Adipocyte (in vitro differentiated cells): ENCODE measurements at regions not wholly inside any gene's neighbourhood (a gene's known extent, or its start where the extent isn't known, plus 50 kb on each side); places are given as distances from the start of the nearest gene placed in this dataset.

Experiments
- DNase-seq: peaks from one replicate; pipeline ENCODE4 v3.0.0-alpha.2; 2015; ENCODE audit warnings: low read depth
- H3K27me3 ChIP-seq: replicated peaks from 2 replicates; pipeline ENCODE4 v1.7.0; 2013; ENCODE audit warnings: mild to moderate bottlenecking, low read length, moderate library complexity; ENCODE audit not compliant: control insufficient read depth, insufficient read depth
- H3K36me3 ChIP-seq: 2 replicates; pipeline ENCODE4 v1.7.0; 2013; ENCODE audit warnings: low read length, mild to moderate bottlenecking, moderate library complexity; ENCODE audit not compliant: control insufficient read depth, insufficient read depth, severe bottlenecking
- H3K4me1 ChIP-seq: 2 replicates; pipeline ENCODE4 v1.7.0; 2013; ENCODE audit warnings: mild to moderate bottlenecking, low read length, moderate library complexity; ENCODE audit not compliant: control insufficient read depth, insufficient read depth
- H3K4me3 ChIP-seq: 2 replicates; pipeline ENCODE4 v1.7.0; 2013; ENCODE audit warnings: mild to moderate bottlenecking, low read length, moderate library complexity
- H3K9ac ChIP-seq: 2 replicates; pipeline ENCODE4 v1.7.0; 2013; ENCODE audit warnings: mild to moderate bottlenecking, low read length, moderate library complexity
- H3K9me3 ChIP-seq: 2 replicates; pipeline ENCODE4 v1.7.0; 2013; ENCODE audit warnings: mild to moderate bottlenecking, low read length, moderate library complexity; ENCODE audit not compliant: control insufficient read depth

DNA sequence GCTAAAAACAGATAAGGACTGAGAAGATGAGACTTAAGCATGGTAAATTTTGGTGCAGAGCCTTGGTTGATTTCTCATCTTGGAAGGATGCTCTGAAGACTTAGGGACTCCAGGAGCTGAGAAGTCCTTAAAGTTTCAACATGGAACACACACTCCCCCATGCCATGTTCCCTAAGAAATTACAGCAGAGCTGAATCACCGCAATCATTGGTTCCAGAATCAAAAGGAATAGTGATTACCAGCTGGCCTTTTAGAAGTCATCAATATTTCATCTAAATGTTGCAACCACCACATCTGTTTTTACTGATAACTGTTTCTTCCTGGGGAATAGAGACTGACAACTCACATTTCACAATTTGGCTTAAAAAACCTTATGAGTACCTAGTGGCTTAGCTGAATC lies 229.3 kb downstream of the MINAR1 start:
- H3K27me3 ChIP-seq: no peaks in the 10 kb centered on the region
- peaks cover 6% of the 10 kb centered on the region for H3K4me1 ChIP-seq
- no peak for DNase-seq
- no peak overlapping the region for H3K4me3 ChIP-seq
- no peaks in the 10 kb centered on the region for H3K36me3 ChIP-seq
- H3K9me3 ChIP-seq: no peaks in the 10 kb centered on the region
- no peak overlapping the region for H3K9ac ChIP-seq

DNA sequence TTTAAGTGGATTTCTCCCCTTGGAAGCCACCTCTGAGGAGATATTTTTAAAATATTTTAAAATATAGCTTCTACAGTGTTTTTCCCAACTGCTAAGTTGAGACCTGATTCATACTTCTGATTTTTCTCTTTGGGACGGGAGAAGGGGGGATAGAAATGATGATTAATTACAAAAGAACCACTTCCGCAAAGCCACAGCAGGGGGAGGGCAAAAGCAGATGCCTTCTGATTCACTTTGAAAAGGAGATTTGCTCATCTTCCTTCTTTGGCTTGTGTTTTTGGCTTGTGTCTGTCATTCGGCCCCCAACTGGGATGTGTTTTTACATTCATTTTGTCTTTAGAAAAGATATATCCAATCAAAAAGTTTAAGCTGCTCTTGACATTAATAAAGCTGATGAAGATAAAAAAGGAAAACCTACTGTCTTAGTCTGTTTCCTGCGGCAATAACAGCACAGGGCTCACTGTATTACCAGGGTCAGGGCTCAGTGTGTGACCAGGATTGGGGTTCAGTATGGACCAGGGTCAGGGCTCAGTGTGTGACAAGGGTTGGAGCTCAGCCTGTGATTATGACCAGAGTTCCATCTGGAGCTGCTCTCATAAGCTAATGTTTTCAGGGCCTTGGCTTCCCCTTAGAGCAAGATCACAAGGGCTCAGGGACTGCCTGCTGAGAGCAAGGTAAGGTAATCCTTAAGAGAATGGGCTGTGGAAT lies 223.2 kb downstream of the MTHFS start:
- H3K27me3 ChIP-seq: no peaks in the 10 kb centered on the region
- peaks cover 16% of the 10 kb centered on the region for H3K4me1 ChIP-seq
- no peak overlapping the region for H3K4me3 ChIP-seq
- no peaks in the 10 kb centered on the region for H3K36me3 ChIP-seq
- H3K9me3 ChIP-seq: no peaks in the 10 kb centered on the region
- DNase-seq: peak; percentile 47
- H3K9ac ChIP-seq: peak overlapping the region; percentile 34

DNA sequence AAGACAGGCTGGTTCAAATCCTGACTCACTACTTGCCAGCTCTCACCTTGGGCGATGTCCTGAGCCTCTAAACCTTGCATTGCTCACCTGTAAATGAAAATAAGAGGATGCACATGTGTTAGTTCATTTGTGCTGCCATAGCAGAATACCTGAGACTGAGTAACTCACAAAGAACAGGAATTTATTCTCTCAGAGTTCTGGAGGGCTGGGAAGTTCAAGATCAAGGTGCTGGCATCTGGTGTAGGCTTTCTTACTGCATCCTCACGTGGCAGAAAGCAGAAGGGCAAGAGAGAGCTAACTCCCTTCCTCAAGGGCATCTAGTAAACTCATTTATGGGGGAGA lies 222.7 kb downstream of the MTHFS start:
- Histone ChIP-seq H3K9ac (no peak overlapping the region), H3K9me3 (no peaks in the 10 kb centered on the region), H3K36me3 (no peaks in the 10 kb centered on the region), H3K4me3 (no peak overlapping the region), H3K27me3 (no peaks in the 10 kb centered on the region), H3K4me1 (peaks cover 16% of the 10 kb centered on the region)
- DNase-seq: no peak

DNA sequence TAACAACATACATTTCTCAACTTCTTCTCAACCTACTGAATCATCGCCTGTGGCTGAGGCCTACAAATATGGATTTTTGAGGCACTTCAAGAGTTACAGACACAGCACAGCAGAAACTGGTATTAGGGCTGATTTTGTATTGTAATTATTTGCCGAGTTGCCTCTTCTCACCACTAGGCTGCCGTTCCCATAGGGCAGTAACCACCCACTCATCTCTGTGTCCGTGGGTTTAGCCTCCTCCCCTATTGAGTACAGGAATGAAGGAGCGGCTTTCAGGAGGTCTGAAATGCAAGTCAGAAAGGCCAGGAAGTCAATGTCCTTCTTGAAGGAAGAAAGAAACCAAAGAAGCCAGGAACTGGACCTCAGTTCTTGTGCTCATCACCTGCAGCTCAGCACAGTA lies 220.8 kb downstream of the MTHFS start:
- no peak for DNase-seq
- H3K9me3 ChIP-seq: no peaks in the 10 kb centered on the region
- H3K4me1 ChIP-seq: peaks cover 22% of the 10 kb centered on the region
- H3K9ac ChIP-seq: no peak overlapping the region
- no peaks in the 10 kb centered on the region for H3K36me3 ChIP-seq
- H3K27me3 ChIP-seq: no peaks in the 10 kb centered on the region
- H3K4me3 ChIP-seq: no peak overlapping the region

DNA sequence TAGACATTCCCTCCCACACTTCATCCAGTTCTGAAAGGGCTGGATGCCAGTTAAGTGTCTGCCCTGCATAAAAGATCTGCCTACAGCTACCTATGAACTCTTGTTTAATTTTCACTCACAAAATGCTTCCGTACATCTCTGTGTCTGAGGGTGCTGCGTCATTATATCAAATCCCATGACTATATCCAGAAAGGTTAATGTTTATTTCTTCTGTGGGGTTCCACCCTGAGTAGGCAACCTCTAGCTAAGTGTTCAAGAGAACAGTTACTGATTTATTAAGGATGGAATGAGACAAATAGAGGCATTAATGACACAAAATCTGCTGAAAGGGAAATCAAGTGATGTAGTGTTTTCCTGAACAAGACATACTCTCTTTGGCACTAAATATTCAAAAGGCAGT lies 220.2 kb downstream of the MTHFS start:
- Histone ChIP-seq H3K4me3 (no peak overlapping the region), H3K9me3 (no peaks in the 10 kb centered on the region), H3K27me3 (no peaks in the 10 kb centered on the region), H3K9ac (no peak overlapping the region), H3K36me3 (no peaks in the 10 kb centered on the region), H3K4me1 (peaks cover 29% of the 10 kb centered on the region)
- no peak for DNase-seq

DNA sequence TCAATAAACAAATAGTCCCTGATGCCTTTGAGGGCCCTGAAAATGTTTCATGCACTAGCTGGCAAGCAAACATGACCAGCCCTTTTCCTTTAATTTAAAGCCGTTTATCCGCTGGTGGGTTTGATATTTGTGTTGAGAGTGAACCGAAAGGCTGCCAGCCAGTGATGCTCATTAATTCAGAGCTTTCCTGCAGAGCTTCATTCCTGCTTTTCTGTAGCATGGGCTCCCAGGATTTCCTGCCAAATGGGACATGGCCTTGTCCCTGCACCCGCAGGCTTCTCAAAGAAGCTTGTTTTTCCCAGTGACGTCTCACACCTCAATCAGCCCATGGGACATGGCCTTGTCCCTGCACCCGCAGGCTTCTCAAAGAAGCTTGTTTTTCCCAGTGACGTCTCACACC lies 219.6 kb downstream of the MTHFS start:
- H3K4me3 ChIP-seq: no peak overlapping the region
- H3K9me3 ChIP-seq: no peaks in the 10 kb centered on the region
- DNase-seq: no peak

DNA sequence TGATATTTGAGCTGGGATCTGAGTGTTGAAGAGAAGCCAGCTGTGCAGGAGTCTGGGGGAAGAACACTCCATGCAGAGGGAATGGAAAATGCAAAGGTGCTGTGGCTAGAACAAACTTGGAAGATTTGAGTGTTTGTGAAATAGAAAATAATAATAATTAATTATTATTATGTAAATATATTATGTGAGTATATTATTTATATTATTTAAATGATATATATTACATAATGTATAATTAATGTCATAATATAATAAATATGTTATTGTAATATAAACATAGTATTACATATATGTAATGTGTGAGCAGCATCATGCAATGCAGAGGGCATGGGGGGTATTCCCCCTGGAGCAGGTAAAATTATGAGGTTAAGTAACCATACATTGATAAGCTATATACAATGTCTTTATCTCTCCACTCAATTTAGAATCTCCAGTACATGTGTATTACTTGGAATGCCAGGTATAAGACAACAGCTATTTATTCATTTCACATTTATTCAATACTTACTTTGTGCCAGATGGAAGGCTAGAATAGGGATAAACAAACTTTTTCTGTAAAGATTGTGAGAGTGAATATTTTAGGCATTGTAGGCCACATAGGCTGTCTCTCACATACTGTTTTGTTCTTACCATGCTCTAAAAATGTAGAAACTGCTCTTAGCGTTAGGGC lies 218.6 kb downstream of the MTHFS start:
- Histone ChIP-seq H3K4me3 (no peak overlapping the region), H3K9me3 (no peaks in the 10 kb centered on the region)

More for the DNA sequence above, 219.6 kb downstream of the MTHFS start:
- no peak overlapping the region for H3K9ac ChIP-seq
- no peaks in the 10 kb centered on the region for H3K36me3 ChIP-seq
- H3K27me3 ChIP-seq: no peaks in the 10 kb centered on the region
- H3K4me1 ChIP-seq: peaks cover 35% of the 10 kb centered on the region

DNA sequence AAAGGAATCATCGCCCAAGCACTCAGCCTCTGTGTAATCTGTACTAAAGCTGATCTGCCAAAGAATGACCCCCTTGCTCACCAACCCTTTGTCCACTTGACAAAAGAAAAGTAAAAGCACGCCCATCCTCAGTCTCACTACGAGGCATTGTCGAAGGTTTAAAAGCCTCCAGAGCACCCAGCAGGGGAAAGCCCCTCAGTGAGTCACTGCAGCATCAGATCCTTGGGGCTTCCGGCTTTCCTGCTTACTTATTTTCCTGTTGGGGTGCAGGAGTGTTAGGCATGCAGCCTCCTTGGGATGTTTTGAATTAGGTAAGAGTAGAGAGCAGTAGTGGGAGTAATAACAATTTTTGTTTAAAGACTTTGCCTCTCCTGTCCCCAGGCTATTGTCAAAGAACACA lies 216.1 kb downstream of the MTHFS start:
- peak; percentile 75 for DNase-seq
- no peaks in the 10 kb centered on the region for H3K36me3 ChIP-seq
- no peaks in the 10 kb centered on the region for H3K9me3 ChIP-seq
- peaks cover 42% of the 10 kb centered on the region for H3K4me1 ChIP-seq
- H3K9ac ChIP-seq: no peak overlapping the region
- no peak overlapping the region for H3K4me3 ChIP-seq
- no peaks in the 10 kb centered on the region for H3K27me3 ChIP-seq

More for the DNA sequence above, 218.6 kb downstream of the MTHFS start:
- no peak for DNase-seq
- H3K27me3 ChIP-seq: no peaks in the 10 kb centered on the region
- peaks cover 36% of the 10 kb centered on the region for H3K4me1 ChIP-seq
- no peak overlapping the region for H3K9ac ChIP-seq
- H3K36me3 ChIP-seq: no peaks in the 10 kb centered on the region

DNA sequence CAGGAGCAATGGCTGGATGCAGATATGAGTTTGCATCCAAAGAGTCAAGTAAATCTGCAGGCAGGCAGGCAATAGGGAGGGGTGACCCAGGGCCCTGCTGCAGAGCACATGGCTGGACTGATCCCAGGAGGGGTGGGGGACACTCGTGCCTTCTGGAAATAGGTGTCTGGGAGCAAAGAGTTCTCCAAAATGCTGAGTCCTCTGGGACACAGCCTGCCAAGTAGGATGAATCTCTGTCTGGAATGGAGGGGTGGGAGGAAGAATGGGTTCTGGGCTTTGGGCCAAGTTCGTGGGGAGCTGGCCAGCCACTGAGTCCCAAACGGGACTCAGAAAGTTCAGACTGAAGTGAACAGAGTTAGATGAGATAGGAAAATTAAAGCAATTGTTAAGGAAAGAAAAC lies 214.5 kb downstream of the MTHFS start:
- H3K4me3 ChIP-seq: peak overlapping the region; percentile 67
- peak overlapping the region; percentile 88 for H3K9ac ChIP-seq
- H3K9me3 ChIP-seq: no peaks in the 10 kb centered on the region
- H3K36me3 ChIP-seq: no peaks in the 10 kb centered on the region
- DNase-seq: peak; percentile 84
- H3K27me3 ChIP-seq: no peaks in the 10 kb centered on the region
- peaks cover 49% of the 10 kb centered on the region for H3K4me1 ChIP-seq

DNA sequence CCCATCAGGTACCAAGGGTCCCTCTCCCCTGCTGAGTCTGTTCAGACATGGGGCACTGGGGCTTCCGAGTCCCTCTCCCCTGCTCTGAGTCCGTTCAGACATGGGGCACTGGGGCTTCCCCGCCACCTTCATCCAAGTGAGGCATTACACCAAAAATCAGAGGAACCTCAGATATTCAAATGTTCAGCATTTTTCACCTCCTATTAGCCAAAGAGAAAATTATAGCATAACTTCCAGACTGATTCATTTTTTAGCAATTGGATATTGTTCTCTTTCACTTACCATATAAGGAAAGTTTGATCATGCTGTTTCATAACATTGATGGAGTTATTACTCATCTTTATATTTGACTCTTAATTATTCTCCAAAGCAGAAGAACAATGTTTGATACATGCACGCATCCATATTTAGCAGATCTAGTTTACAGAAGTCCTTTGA lies 213.9 kb downstream of the MTHFS start:
- no peaks in the 10 kb centered on the region for H3K27me3 ChIP-seq
- peaks cover 54% of the 10 kb centered on the region for H3K4me1 ChIP-seq
- no peaks in the 10 kb centered on the region for H3K36me3 ChIP-seq
- H3K9me3 ChIP-seq: no peaks in the 10 kb centered on the region
- H3K4me3 ChIP-seq: peak overlapping the region; percentile 67
- peak overlapping the region; percentile 88 for H3K9ac ChIP-seq
- peak; percentile 62 for DNase-seq

DNA sequence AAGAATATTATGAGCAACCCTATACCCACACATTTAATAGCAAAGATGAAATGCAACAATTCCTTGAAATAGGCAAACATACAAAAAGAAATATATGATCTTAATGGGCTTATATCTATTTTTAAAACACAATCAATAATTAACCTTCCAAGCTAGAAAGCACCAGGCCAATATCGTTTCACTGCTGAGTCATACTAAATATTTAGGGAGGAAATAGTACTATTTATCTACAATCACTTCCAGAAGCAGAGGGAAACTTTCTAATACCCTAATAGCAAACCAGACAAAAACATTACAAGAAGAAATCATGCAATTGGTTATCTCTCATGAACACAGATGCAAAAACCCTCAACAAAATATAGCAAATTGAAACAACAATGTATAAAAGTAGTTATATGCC lies 207.8 kb downstream of the MTHFS start:
- no peak overlapping the region for H3K4me3 ChIP-seq
- no peaks in the 10 kb centered on the region for H3K36me3 ChIP-seq
- H3K4me1 ChIP-seq: peaks cover 20% of the 10 kb centered on the region
- no peak overlapping the region for H3K9ac ChIP-seq
- peaks cover 18% of the 10 kb centered on the region for H3K9me3 ChIP-seq
- no peaks in the 10 kb centered on the region for H3K27me3 ChIP-seq
- no peak for DNase-seq
